HG02852 (cell line): ENCODE measurements at regions not wholly inside any gene's neighbourhood (a gene's known extent, or its start where the extent isn't known, plus 50 kb on each side); places are given as distances from the start of the nearest gene placed in this dataset.

Experiments
- ATAC-seq: cut with Tn5 transposase; IDR thresholded peaks from one replicate; pipeline ENCODE4 v1.9.1; 2021; ENCODE audit warnings: mild to moderate bottlenecking, moderate library complexity; ENCODE audit not compliant: unreplicated experiment

GRCh38 chr4:74640111-74640903 lies 154.0 kb downstream of the BTC start:
- no peak for ATAC-seq

GRCh38 chr4:74642006-74642405 lies 152.3 kb downstream of the BTC start:
- no peak for ATAC-seq

DNA sequence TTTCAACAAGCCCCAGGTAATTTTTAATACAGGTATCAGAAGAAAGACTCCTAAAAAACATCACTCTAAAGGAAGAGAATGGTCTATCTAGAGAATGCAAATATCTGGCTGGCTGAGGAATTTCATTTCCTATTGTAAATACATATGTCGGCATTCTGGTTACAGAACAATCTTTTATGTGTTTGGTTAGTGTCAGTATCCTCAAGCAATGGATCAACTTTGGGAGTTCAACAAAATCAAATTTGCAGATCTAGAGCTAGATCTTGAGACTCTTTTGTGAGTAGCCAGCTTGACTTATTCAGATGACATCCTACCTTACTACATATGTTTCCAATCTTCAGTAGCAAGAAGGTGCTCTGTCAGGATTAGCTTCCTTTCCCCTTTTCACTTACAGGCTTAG lies 145.1 kb downstream of the BTC start:
- ATAC-seq, result no peak

DNA sequence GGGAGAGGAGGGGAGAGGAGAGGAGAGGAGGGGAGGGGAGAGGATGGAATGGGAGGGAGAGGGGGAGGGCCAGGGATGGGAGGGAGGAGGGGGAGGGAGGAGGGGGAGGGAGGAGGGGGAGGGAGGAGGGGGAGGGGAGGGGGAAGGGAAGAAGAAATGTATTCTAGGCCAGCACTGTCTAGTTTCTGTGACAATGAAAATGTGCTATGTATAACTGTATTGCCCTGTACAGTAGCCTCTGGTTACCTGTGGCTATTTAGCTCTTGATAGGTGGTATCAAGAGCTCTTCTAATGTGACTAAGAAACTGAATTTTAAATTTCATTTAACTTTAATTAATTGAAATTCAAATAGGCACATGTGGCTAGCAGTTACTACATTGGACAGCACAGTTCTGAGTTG lies 143.1 kb downstream of the BTC start:
- ATAC-seq, result no peak

DNA sequence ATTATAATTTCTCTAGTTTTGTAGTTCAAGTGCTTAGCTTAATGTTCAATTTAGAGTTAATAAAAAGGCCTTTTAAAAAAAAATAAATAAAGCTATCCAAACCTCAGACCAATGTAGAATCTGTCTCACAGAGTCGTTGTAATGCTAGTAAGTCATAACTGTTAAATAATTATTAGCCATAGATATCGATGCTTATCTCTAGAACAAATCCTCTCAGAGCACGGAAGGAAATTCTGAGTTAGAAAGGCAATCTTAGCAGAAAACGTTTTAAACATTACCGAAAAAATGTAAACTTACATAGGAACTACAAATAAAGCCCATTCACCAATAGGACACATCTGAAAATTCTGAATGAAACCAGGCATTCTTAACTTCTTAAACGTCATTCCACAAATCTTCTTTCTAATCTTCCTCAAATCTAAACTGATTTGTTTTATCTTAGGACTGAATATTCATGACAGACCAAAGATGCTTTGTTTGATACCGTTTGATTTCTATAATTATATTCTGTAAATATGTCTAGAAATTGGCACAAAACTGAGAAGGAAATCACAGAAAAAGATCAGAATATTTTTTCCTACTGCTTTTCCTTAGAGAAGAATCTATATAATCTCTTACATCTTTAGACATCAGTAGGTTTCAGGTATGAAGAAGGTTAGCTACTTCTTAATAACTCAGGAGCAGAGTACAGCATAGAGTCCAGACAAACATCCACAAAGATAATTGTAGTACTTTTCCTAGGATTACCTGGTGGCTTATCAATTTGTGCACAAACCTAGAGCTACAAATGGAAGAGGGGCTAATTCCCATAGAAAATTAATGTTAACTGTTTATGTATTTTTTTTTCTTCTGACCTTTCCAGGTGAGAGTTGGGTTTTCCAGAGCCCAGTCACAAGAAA lies 140.7 kb downstream of the BTC start:
- ATAC-seq, result no peak

- ATAC-seq, result no peak
These were observed 140.1 kb downstream of the BTC start for GRCh38 chr4:74654230-74654681.

DNA sequence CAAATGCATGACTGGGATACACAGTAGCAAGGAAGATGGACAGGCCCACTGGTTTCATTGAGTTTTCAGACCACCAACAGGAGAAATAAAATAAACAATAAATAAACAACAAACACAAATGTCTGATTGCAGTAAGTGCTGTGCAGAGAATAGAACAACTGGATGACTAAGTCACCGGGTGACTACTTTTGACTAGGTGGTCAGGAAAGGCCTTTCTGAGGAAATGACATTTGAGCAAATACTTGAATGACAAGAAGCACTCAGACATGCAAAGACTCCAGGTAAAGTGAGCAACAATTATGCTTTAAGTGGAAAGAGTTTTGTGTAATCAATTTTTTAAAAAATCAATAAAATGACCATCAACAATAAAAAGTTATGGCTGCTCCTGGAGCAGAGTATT lies 137.7 kb downstream of the BTC start:
- ATAC-seq, result no peak

DNA sequence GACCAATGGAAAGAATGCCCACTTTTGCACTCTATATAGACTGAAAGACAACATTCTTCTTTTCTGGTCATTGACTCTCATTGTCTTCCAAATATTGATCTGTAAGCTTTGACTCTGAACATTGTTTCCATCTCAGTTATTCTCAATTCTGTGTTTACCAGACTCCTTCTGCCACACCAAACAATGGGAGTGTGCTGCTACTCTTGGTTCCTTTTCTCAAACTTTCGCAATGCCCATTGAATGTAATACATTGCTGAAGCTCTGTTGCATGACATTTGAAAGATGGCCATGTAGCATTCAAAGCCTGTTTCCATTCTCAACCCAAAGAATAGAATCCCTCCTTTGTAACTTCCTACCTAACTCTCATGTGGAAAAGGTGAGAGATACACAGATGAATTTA lies 136.2 kb downstream of the BTC start:
- ATAC-seq, result no peak

DNA sequence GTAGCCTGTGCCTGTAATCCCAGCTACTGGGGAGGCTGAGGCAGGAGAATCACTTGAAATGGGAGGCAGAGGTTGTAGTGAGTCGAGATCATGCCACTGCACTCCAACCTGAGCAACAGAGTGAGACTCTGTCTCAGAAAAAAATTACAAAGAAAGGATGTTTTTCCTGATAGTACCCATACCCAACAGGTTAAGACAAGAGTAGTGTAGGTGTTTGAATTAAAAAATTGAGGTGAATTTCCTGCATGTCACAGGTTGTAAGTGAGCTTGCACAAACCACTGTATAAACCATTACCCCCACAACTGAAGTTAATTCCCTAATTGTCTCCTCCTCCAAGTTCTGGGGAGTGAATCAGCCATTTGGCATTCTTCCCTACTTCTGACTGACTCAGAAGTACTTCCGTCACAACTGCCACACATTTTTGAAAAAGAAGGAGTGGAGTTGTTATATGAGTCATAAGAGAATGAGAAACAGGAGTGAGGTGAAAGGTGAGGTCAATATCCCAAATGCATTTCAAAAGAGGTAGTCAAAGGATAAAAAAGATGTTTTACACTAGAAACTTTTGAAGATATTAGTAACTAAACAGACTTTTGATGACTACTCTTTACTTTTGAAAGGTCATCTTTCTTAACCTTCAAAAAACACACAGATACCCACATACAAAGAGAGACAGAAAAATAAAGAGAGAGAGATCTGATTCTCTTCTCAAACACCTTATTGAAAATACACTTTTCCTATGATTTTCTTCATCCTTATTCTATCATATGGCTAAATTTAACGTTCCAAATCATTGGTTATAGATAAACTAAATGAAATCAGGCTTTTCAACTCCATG lies 134.5 kb downstream of the BTC start:
- no peak for ATAC-seq

GRCh38 chr4:74660866-74661265 lies 133.5 kb downstream of the BTC start:
- no peak for ATAC-seq

- ATAC-seq, result no peak
These were observed 132.7 kb downstream of the BTC start for GRCh38 chr4:74661427-74662201.

DNA sequence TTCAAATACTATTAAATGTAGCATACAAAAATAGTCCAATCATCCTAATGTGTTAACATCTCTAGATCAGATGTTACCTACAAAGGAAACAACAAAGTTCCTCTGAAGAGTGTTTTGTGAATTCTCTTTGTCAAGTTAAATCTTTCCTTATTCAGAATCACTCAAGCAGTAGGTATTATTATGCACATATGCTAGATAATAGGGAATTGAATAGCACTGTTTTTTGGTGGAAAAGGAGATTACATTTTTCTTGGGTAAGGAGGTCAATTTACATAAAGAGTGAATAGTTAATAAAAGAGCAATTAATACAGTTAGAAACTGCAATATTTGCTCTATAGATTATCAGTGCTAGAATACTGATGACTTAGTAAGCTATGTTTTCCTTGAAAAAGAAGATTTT lies 130.7 kb downstream of the BTC start:
- no peak for ATAC-seq

- no peak for ATAC-seq
These were observed 129.0 kb downstream of the BTC start for GRCh38 chr4:74665346-74665745.

DNA sequence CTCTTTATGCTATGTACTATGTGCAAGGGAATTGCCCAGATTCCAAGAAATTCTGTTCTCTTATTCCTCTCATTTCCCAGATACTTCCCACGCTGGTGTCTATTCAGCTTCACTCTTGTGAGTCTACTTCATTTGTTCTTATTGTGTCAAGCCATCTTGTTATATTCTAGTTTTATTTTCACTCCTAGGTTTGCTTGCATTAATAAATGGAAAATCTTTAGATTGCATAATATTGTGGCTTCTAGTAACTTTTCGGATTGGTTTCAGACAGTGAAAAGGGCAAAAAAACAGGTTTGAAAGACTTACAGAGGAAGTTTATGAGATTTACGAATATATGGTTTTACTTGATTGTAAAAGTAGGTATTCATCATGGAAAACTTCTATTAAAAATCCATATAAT lies 128.4 kb downstream of the BTC start:
- ATAC-seq, result no peak

GRCh38 chr4:74667438-74667837 lies 126.9 kb downstream of the BTC start:
- no peak for ATAC-seq

GRCh38 chr4:74667944-74668343 lies 126.4 kb downstream of the BTC start:
- ATAC-seq, result no peak

- ATAC-seq, result no peak
These were observed 124.6 kb downstream of the BTC start for GRCh38 chr4:74669702-74670101.

GRCh38 chr4:74670583-74670982 lies 123.7 kb downstream of the BTC start:
- ATAC-seq, result no peak

GRCh38 chr4:74671080-74671698 lies 123.1 kb downstream of the BTC start:
- ATAC-seq, result no peak

GRCh38 chr4:74674750-74675149 lies 119.6 kb downstream of the BTC start:
- no peak for ATAC-seq
